GM21723 (cell line): ENCODE measurements at regions not wholly inside any gene's neighbourhood (a gene's known extent, or its start where the extent isn't known, plus 50 kb on each side); places are given as distances from the start of the nearest gene placed in this dataset.
"Not testable (repeated sequence)": the region's sequence is repeated elsewhere in the genome, so short reads cannot be mapped to it uniquely, and the experiment has no call there.

ENCODE experiments used
- ATAC-seq: cut with Tn5 transposase; IDR thresholded peaks from one replicate; pipeline ENCODE4 v1.9.1; 2021; ENCODE audit warnings: mild to moderate bottlenecking, moderate library complexity; ENCODE audit not compliant: unreplicated experiment

GRCh38 chr5:121426153-121426552, 425.5 kb upstream of the FTMT start:
- no peak for ATAC-seq

GRCh38 chr5:121429761-121430160, 421.9 kb upstream of the FTMT start:
- no peak for ATAC-seq

GRCh38 chr5:121430538-121430937, 421.1 kb upstream of the FTMT start:
- ATAC-seq = no peak

DNA sequence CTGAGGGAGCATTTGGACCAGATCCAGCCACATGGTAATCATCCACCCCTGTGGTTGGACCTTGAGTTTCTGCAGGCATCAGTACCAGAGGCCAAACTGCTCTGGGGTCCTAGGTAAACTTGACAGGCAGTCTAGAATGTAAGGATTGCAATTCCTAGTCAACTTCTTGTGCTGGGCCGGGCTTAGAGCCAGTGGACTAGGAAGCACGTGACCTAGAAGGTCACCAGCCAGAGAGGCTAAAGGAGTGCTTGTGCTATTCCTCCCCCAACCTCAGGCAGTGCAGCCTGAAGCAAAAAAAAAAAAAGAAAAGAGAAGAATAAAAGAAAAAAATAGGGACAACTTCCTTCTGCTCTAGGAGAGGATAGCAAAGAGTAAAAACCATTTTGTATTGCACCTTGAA, 406.2 kb upstream of the FTMT start:
- no peak for ATAC-seq

DNA sequence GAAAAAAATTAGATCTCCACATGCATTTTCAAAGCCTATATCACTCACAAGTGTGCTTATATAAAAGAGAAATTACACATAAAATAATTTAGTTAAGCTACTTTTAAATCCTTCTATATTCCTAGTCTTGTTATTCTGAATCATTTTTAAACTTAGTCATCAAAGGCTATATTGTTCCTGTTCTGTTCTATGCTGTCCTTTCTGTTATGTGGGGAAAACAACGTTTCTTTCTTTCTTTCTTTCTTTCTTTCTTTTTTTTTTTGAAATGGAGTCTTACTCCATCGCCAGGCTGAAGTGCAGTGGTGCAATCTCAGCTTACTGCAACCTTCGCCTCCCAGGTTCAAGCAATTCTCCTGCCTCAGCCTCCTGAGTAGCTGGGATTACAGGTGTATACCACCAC, 389.2 kb upstream of the FTMT start:
- ATAC-seq = no peak

GRCh38 chr5:121471222-121471621, 380.5 kb upstream of the FTMT start:
- not testable (repeated sequence) for ATAC-seq

DNA sequence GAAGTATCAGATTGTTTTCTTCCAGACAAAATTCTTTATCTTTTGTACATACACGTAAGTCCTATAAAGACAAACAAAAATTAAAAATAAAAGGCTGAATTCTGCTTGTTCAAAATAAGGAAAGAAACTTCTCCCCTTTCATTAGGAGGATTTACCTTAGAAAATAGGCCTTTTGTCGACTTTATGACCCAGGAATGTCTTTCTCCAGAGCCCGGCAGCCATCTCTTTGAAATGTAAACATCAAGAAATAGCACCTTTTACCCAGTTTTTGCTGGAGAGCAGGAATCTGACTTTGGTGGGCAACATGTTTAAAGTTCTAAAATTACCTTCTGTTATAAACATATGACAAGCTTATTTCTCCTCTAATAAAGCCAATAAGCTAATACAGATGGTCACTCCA, 373.0 kb upstream of the FTMT start:
- no peak for ATAC-seq

GRCh38 chr5:121479337-121479736, 372.3 kb upstream of the FTMT start:
- no peak for ATAC-seq

DNA sequence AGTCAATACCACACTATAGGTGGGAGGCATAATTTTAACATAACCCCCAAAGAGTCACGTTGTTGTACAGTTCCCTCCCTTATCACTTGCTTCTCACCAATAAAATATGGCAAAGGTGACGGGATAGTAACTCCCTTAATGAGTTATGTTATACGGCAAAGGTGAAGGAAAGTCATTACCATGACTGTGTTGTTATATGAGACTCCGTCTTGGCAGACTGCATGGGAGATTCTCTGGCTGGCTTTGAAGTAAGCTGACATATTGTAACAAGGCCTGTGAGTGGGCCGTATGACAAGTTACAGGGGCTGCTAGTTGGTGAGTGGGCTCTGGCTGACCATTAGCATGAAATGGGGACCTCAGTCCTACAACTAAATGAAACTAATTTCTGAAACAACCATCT, 366.4 kb upstream of the FTMT start:
- ATAC-seq = no peak

DNA sequence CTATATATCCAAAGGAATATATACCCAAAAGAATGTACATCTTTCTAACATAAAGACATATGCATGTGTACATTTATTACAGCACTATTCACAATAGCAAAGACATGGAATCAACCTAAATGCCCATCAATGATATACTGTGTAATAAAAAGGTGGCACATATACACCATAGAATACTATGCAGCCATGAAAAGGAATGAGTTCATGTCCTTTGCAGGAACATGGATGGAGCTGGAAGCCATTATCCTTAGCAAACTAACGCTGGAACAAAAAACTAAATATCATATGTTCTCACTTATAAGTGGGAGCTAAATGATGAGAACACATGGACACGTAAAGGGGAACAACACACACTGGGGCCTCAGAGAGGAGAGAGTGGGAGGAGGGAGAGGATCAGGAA, 365.7 kb upstream of the FTMT start:
- ATAC-seq = not testable (repeated sequence)

- no peak for ATAC-seq
These were observed 361.7 kb upstream of the FTMT start for GRCh38 chr5:121489972-121490371.

GRCh38 chr5:121497176-121497575, 354.5 kb upstream of the FTMT start:
- ATAC-seq = no peak

DNA sequence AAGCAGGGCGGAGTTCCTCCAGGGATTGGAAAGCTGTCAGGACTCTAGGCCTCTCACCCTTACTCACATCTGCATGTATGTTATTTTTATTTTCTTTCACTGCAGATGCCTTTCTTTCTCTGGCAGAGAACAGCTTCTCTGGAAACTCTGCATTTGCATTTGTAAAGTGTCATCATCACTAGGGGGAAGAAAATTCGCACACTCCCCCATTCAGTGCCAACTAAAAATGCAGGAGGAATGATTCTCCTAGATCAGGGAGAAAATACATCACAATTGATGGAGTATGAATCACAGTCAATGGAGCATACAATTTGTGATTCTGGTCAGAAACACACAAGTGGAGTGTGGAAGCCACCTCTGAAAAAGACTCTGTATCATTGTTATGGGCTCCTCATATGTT, 351.4 kb upstream of the FTMT start:
- ATAC-seq = no peak

- ATAC-seq = no peak
These were observed 348.4 kb upstream of the FTMT start for GRCh38 chr5:121503111-121503840.

DNA sequence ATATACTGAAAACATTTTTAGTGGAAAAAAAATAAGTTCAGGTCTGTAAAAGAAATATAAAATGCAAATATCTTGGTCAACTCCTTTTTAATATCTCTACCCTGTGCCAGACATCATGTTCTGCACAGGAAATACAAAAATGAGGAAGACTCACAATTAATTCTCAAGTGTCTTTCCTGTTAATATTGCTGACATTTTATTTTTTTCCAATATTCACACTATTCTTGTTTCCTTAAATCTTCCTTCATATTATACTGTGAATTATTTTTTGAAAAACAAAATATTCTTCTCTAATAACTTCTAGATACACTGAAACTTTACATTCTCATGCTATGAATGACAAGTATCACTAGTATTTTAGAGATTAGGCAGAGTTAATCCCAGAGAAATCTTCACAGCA, 334.7 kb upstream of the FTMT start:
- no peak for ATAC-seq

GRCh38 chr5:121525706-121526105, 326.0 kb upstream of the FTMT start:
- no peak for ATAC-seq

- no peak for ATAC-seq
These were observed 324.8 kb upstream of the FTMT start for GRCh38 chr5:121526908-121527307.

DNA sequence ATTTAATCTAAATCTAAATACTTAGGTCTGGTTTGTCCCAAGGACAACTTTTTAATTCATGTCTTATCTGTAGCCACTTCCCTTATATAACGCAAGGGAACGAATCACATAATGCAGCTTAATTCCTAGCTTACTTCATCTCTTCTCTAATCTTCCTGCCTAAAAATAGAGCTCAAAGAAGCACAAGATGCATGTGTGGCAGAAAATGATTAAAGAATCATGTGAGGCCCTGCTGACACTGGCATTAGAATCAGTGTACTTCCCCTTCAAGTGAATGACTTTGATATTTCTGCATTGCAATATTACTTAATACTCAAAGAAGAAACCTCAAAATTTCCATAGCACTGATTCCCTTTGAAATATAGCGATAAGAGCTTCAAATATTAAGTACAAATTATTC, 317.9 kb upstream of the FTMT start:
- ATAC-seq = no peak

- ATAC-seq = no peak
These were observed 300.7 kb upstream of the FTMT start for GRCh38 chr5:121550989-121551388.

DNA sequence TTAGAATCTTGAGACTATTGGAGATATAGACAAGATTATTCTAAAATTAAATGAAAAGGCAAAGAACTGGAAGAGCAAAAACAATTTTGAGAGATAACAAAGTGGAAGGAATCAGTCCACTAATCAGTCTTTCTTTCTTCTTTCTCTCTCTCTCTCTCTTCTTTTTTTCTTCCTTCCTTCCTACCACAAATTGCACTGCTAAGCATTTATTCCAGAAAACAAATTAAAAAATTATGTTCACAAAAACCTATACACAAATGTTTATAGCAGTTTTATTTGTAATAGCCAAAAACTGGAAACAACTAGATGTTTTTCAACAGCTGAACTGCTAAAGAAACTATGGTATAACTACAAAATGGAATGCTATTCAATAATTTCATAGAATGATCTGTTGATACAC, 291.9 kb upstream of the FTMT start:
- ATAC-seq = no peak

GRCh38 chr5:121572061-121572460, 279.6 kb upstream of the FTMT start:
- no peak for ATAC-seq

GRCh38 chr5:121573721-121574382, 277.8 kb upstream of the FTMT start:
- ATAC-seq = no peak

GRCh38 chr5:121581588-121581987, 270.1 kb upstream of the FTMT start:
- no peak for ATAC-seq
